Trophoblast cell (in vitro differentiated cells and primary cell): ENCODE measurements at regions not wholly inside any gene's neighbourhood (a gene's known extent, or its start where the extent isn't known, plus 50 kb on each side); places are given as distances from the start of the nearest gene placed in this dataset.

ENCODE experiments used
- DNase-seq, 2 donors: peaks; one replicate each; pipeline ENCODE4 v3.0.0-alpha.2; 2016
- H2AFZ ChIP-seq: 2 replicates; pipeline ENCODE4 v1.6.1; 2013; ENCODE audit warnings: low read length, moderate library complexity, mild to moderate bottlenecking; ENCODE audit not compliant: insufficient read depth, poor library complexity
- H2AK5ac ChIP-seq: 2 replicates; pipeline ENCODE4 v1.6.1; 2013; ENCODE audit warnings: mild to moderate bottlenecking, low read length
- H2BK120ac ChIP-seq: 2 replicates; pipeline ENCODE4 v1.6.1; 2013; ENCODE audit warnings: low read length, mild to moderate bottlenecking, moderate library complexity; ENCODE audit not compliant: insufficient read depth, poor library complexity
- H2BK12ac ChIP-seq: 2 replicates; pipeline ENCODE4 v1.6.1; 2013; ENCODE audit warnings: mild to moderate bottlenecking, low read length, moderate library complexity
- H2BK5ac ChIP-seq: 2 replicates; pipeline ENCODE4 v1.6.1; 2013; ENCODE audit warnings: low read length, low read depth, moderate library complexity, mild to moderate bottlenecking; ENCODE audit not compliant: poor library complexity
- H3K14ac ChIP-seq: 2 replicates; pipeline ENCODE4 v1.6.1; 2013; ENCODE audit warnings: mild to moderate bottlenecking, low read length
- H3K18ac ChIP-seq: 2 replicates; pipeline ENCODE4 v1.6.1; 2013; ENCODE audit warnings: mild to moderate bottlenecking, low read length
- H3K23ac ChIP-seq: 2 replicates; pipeline ENCODE4 v1.6.1; 2013; ENCODE audit warnings: low read length
- H3K27ac ChIP-seq: 2 replicates; pipeline ENCODE4 v1.5.1; 2013; ENCODE audit warnings: low read depth, mild to moderate bottlenecking, inconsistent platforms, low read length, moderate library complexity
- H3K27me3 ChIP-seq: 2 replicates; pipeline ENCODE4 v1.6.1; 2013; ENCODE audit warnings: inconsistent platforms, mild to moderate bottlenecking, low read length, moderate library complexity; ENCODE audit not compliant: insufficient read depth
- H3K36me3 ChIP-seq, 2 experiments: 1 replicate in 1 of 2; 2 replicates in 1 of 2; pipeline ENCODE4 v1.6.1; 2013; ENCODE audit warnings: low read length in 2 of 2, mild to moderate bottlenecking in 2 of 2, moderate library complexity in 1 of 2; ENCODE audit not compliant: insufficient read depth in 2 of 2, control insufficient read depth in 1 of 2
- H3K4ac ChIP-seq: 2 replicates; pipeline ENCODE4 v1.6.1; 2013; ENCODE audit warnings: low read depth, mild to moderate bottlenecking, low read length, moderate library complexity
- H3K4me1 ChIP-seq, 2 experiments: 1 replicate in 1 of 2; 2 replicates in 1 of 2; pipeline ENCODE4 v1.6.1; 2013; ENCODE audit warnings: low read length in 2 of 2, mild to moderate bottlenecking in 2 of 2, moderate library complexity in 1 of 2; ENCODE audit not compliant: insufficient read depth in 2 of 2, control insufficient read depth in 1 of 2
- H3K4me2 ChIP-seq: 2 replicates; pipeline ENCODE4 v1.6.1; 2013; ENCODE audit warnings: inconsistent platforms, mild to moderate bottlenecking, low read length, moderate library complexity
- H3K4me3 ChIP-seq: 2 replicates; pipeline ENCODE4 v1.5.1; 2013; ENCODE audit warnings: mild to moderate bottlenecking, low read depth, low read length, inconsistent platforms
- H3K79me1 ChIP-seq: one replicate; pipeline ENCODE4 v1.6.1; 2013; ENCODE audit warnings: low read length
- H3K79me2 ChIP-seq: 2 replicates; pipeline ENCODE4 v1.6.1; 2013; ENCODE audit warnings: low read length, mild to moderate bottlenecking; ENCODE audit not compliant: control insufficient read depth, insufficient read depth, poor library complexity
- H3K9ac ChIP-seq: 2 replicates; pipeline ENCODE4 v1.6.1; 2013; ENCODE audit warnings: mild to moderate bottlenecking, low read length
- H3K9me3 ChIP-seq: 2 replicates; pipeline ENCODE4 v1.6.1; 2013; ENCODE audit warnings: low read depth, mild to moderate bottlenecking, control low read depth, inconsistent platforms, low read length; ENCODE audit not compliant: insufficient read depth
- H4K12ac ChIP-seq: 2 replicates; pipeline ENCODE4 v1.6.1; 2013; ENCODE audit warnings: low read depth, mild to moderate bottlenecking, low read length, moderate library complexity
- H4K8ac ChIP-seq: 2 replicates; pipeline ENCODE4 v1.6.1; 2013; ENCODE audit warnings: low read depth, mild to moderate bottlenecking, low read length, moderate library complexity
- H4K91ac ChIP-seq: one replicate; pipeline ENCODE4 v1.6.1; 2013; ENCODE audit warnings: low read depth, mild to moderate bottlenecking, low read length, moderate library complexity
- WGBS: extraction: QIAGEN DNeasy Blood & Tissue Kit; methylation state at CpG from one replicate; pipeline ENCODE4 v1.1.7; 2013; ENCODE audit warnings: missing lambda C conversion rate; ENCODE audit not compliant: insufficient read length, insufficient coverage; ENCODE audit errors: extremely low coverage; 5-methylcytosine and 5-hydroxymethylcytosine counted together

GRCh38 chr5:110239786-110240185 lies 486.7 kb downstream of the TMEM232 start:
- Histone ChIP-seq H2BK12ac (no peak overlapping the region), H2BK5ac (no peak overlapping the region), H3K36me3 (no peaks in the 10 kb centered on the region), H2BK120ac (no peak overlapping the region), H3K4ac (no peak overlapping the region), H3K9ac (no peak overlapping the region), H3K27ac (no peak overlapping the region), H4K12ac (no peak overlapping the region), H3K79me2 (no peaks in the 10 kb centered on the region), H3K23ac (no peak overlapping the region), H4K8ac (no peak overlapping the region), H3K9me3 (no peaks in the 10 kb centered on the region), H3K18ac (no peak overlapping the region), H3K27me3 (no peaks in the 10 kb centered on the region), H3K79me1 (no peaks in the 10 kb centered on the region), H2AFZ (no peak overlapping the region), H3K4me3 (no peak overlapping the region), H2AK5ac (no peak overlapping the region), H3K4me2 (no peak overlapping the region), H4K91ac (no peak overlapping the region), H3K14ac (no peak overlapping the region), H3K4me1 (no peaks in the 10 kb centered on the region)
- DNase-seq: no peak
- WGBS: no CpG with 5 or more reads among the region's 2 CpGs

DNA sequence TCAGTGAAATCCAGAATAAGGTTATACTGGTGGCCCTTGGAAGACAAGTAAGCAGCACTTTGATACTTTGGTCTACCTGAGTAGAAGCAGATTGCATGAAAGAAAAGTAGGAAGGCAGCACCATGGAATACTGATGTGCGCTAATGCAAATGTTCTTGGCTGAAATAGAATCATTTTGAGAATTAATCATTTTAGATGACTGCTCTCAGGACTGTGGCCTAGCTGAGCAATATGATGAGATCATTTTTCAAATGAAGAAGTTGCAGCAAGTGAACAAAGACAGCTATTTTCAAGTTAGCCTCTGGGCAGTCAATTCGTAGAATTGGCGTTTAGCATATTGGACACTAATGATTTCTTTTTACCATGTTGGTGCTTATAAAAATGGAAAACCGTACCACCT lies 483.5 kb downstream of the TMEM232 start:
- no peak overlapping the region for H3K23ac ChIP-seq

GRCh38 chr5:110248921-110249320 lies 477.6 kb downstream of the TMEM232 start:
- Histone ChIP-seq H3K27me3 (no peaks in the 10 kb centered on the region), H3K79me2 (no peaks in the 10 kb centered on the region), H2BK5ac (no peak overlapping the region), H3K4me3 (no peak overlapping the region), H4K8ac (no peak overlapping the region), H2BK120ac (no peak overlapping the region), H2BK12ac (no peak overlapping the region), H3K79me1 (no peaks in the 10 kb centered on the region), H3K9ac (no peak overlapping the region), H3K18ac (no peak overlapping the region), H3K23ac (no peak overlapping the region), H2AFZ (no peak overlapping the region), H2AK5ac (no peak overlapping the region), H3K4me1 (no peaks in the 10 kb centered on the region), H3K9me3 (no peaks in the 10 kb centered on the region), H4K91ac (no peak overlapping the region), H4K12ac (no peak overlapping the region), H3K4me2 (no peak overlapping the region), H3K36me3 (no peaks in the 10 kb centered on the region), H3K14ac (no peak overlapping the region), H3K4ac (no peak overlapping the region), H3K27ac (no peak overlapping the region)
- no peak for DNase-seq
- WGBS: no CpG with 5 or more reads among the region's 3 CpGs

More for the DNA sequence above, 483.5 kb downstream of the TMEM232 start:
- no peak overlapping the region for H3K27ac ChIP-seq
- no peak overlapping the region for H2BK120ac ChIP-seq
- no peak overlapping the region for H2BK12ac ChIP-seq
- H3K27me3 ChIP-seq: no peaks in the 10 kb centered on the region
- no peak overlapping the region for H3K14ac ChIP-seq
- no peak overlapping the region for H2AK5ac ChIP-seq
- no peak for DNase-seq
- no peak overlapping the region for H3K18ac ChIP-seq
- H3K9me3 ChIP-seq: no peaks in the 10 kb centered on the region
- no peaks in the 10 kb centered on the region for H3K79me2 ChIP-seq
- H3K9ac ChIP-seq: no peak overlapping the region
- no peak overlapping the region for H4K91ac ChIP-seq
- no peaks in the 10 kb centered on the region for H3K4me1 ChIP-seq
- no peaks in the 10 kb centered on the region for H3K36me3 ChIP-seq
- WGBS: no CpG with 5 or more reads among the region's 4 CpGs
- H4K8ac ChIP-seq: no peak overlapping the region
- H3K4me3 ChIP-seq: no peak overlapping the region
- no peak overlapping the region for H3K4me2 ChIP-seq
- no peaks in the 10 kb centered on the region for H3K79me1 ChIP-seq
- H2BK5ac ChIP-seq: no peak overlapping the region
- no peak overlapping the region for H4K12ac ChIP-seq
- no peak overlapping the region for H2AFZ ChIP-seq
- no peak overlapping the region for H3K4ac ChIP-seq

- Histone ChIP-seq H3K79me2 (no peaks in the 10 kb centered on the region), H3K36me3 (no peaks in the 10 kb centered on the region), H3K27ac (no peak overlapping the region), H4K12ac (no peak overlapping the region), H2AK5ac (no peak overlapping the region), H2BK120ac (no peak overlapping the region), H3K79me1 (no peaks in the 10 kb centered on the region), H2BK12ac (no peak overlapping the region), H3K18ac (no peak overlapping the region), H3K27me3 (no peaks in the 10 kb centered on the region), H4K91ac (no peak overlapping the region), H2AFZ (no peak overlapping the region), H3K4ac (no peak overlapping the region), H2BK5ac (no peak overlapping the region), H3K9me3 (no peaks in the 10 kb centered on the region), H3K4me3 (no peak overlapping the region), H4K8ac (no peak overlapping the region), H3K14ac (no peak overlapping the region), H3K4me1 (no peaks in the 10 kb centered on the region), H3K23ac (no peak overlapping the region), H3K4me2 (no peak overlapping the region), H3K9ac (no peak overlapping the region)
- DNase-seq: no peak
- WGBS: no CpG with 5 or more reads among the region's 1 CpG
Observed at GRCh38 chr5:110250355-110250754, 476.1 kb downstream of the TMEM232 start.
